ENCODE measurements at regions not wholly inside any gene's neighbourhood (a gene's known extent, or its start where the extent isn't known, plus 50 kb on each side); places are given as distances from the start of the nearest gene placed in this dataset.
"Not testable (repeated sequence)": the region's sequence is repeated elsewhere in the genome, so short reads cannot be mapped to it uniquely, and the experiment has no call there.

DNA sequence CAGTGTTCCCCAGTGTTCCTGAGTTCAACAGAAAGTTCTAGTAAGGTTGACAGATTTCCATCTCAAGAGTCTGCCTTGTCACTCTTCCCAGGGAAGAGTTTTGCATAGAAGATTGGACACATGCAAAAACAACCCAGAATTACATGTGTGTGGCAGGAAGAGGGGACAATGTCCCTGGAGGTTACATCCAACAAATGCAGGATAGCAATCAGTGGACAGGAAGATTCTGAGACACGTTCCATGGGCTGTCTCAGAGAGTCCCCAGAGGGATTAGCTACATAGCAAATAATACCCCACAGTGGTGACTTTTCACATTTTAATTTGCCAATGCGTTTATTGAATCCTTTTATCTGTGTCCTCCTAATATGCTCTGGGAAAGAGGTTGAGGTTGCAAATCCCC lies 321.1 kb upstream of the SPATA31A3 start:
- TF ChIP-seq CTCF (conservative IDR thresholded peaks at IDR 0.05 in 1 of 2, IDR thresholded peaks at IDR 0.05 in 1 of 2; ENCODE audit: low read depth in 1 of 2, low read length in 2 of 2); EZH2 (IDR thresholded peaks at IDR 0.05; ENCODE audit: low read length, missing control alignments): not testable (repeated sequence)

All from fibroblast of lung (primary cell).